HG03095 (cell line): ENCODE measurements at regions not wholly inside any gene's neighbourhood (a gene's known extent, or its start where the extent isn't known, plus 50 kb on each side); places are given as distances from the start of the nearest gene placed in this dataset.
"Not testable (repeated sequence)": the region's sequence is repeated elsewhere in the genome, so short reads cannot be mapped to it uniquely, and the experiment has no call there.

Experiments used
- ATAC-seq: cut with Tn5 transposase; IDR thresholded peaks from one replicate; pipeline ENCODE4 v1.9.1; 2021; ENCODE audit warnings: moderate library complexity; ENCODE audit not compliant: unreplicated experiment

GRCh38 chrX:53883196-53883595 is 161.1 kb downstream of the PHF8 start:
- ATAC-seq = no peak

GRCh38 chrX:53882331-53882730 is 161.9 kb downstream of the PHF8 start:
- ATAC-seq = no peak

GRCh38 chrX:53880786-53881185 is 163.5 kb downstream of the PHF8 start:
- not testable (repeated sequence) for ATAC-seq

- ATAC-seq = no peak
These were observed 173.4 kb upstream of the HUWE1 start for GRCh38 chrX:53859890-53860289.

GRCh38 chrX:53831662-53832635 is 145.4 kb upstream of the HUWE1 start:
- ATAC-seq = peak; percentile 78

- ATAC-seq = no peak
These were observed 138.2 kb upstream of the HUWE1 start for GRCh38 chrX:53824686-53825085.

- ATAC-seq = not testable (repeated sequence)
These were observed 131.6 kb upstream of the HUWE1 start for GRCh38 chrX:53818115-53818514.

GRCh38 chrX:53817548-53817947 is 131.0 kb upstream of the HUWE1 start:
- ATAC-seq = no peak

- ATAC-seq = no peak
These were observed 127.3 kb upstream of the HUWE1 start for GRCh38 chrX:53813670-53814440.

GRCh38 chrX:53798281-53798680 is 111.8 kb upstream of the HUWE1 start:
- ATAC-seq = no peak

- no peak for ATAC-seq
These were observed 109.1 kb upstream of the HUWE1 start for GRCh38 chrX:53795576-53795975.

GRCh38 chrX:53794181-53794580 is 107.7 kb upstream of the HUWE1 start:
- ATAC-seq = no peak

- ATAC-seq = no peak
These were observed 82.3 kb upstream of the HUWE1 start for GRCh38 chrX:53768865-53769264.

GRCh38 chrX:53768451-53768850 is 81.9 kb upstream of the HUWE1 start:
- no peak for ATAC-seq

GRCh38 chrX:53767544-53767943 is 81.0 kb upstream of the HUWE1 start:
- ATAC-seq = no peak

- not testable (repeated sequence) for ATAC-seq
These were observed 70.7 kb upstream of the HUWE1 start for GRCh38 chrX:53757181-53757580.

GRCh38 chrX:53746718-53747117 is 60.2 kb upstream of the HUWE1 start:
- ATAC-seq = no peak

- no peak for ATAC-seq
These were observed 56.7 kb upstream of the HUWE1 start for GRCh38 chrX:53743244-53743643.

GRCh38 chrX:53738370-53738906 is 51.9 kb upstream of the HUWE1 start:
- ATAC-seq = no peak
